ENCODE measurements at regions not wholly inside any gene's neighbourhood (a gene's known extent, or its start where the extent isn't known, plus 50 kb on each side); places are given as distances from the start of the nearest gene placed in this dataset.

GRCh38 chr5:67680099-67680498 is 483.5 kb upstream of the CD180 start:
- TF ChIP-seq TAF1 (IDR thresholded peaks at IDR 0.05; ENCODE audit: borderline replicate concordance, insufficient read depth, low read length), result no peak
- TF ChIP-seq POLR2AphosphoS5 (IDR thresholded peaks at IDR 0.05; ENCODE audit: low read depth, low read length), result no peak

Measured in PFSK-1 (cell line).